Skeletal muscle satellite cell (primary cell): ENCODE measurements at regions not wholly inside any gene's neighbourhood (a gene's known extent, or its start where the extent isn't known, plus 50 kb on each side); places are given as distances from the start of the nearest gene placed in this dataset.

Experiments
- H3K27me3 ChIP-seq: 2 replicates; pipeline ENCODE4 v1.7.0; 2013; ENCODE audit warnings: low read length; ENCODE audit not compliant: control insufficient read depth, insufficient read depth
- H3K36me3 ChIP-seq: 2 replicates; pipeline ENCODE4 v1.7.0; 2013; ENCODE audit warnings: mild to moderate bottlenecking, control low read depth, low read length; ENCODE audit not compliant: insufficient read depth
- H3K4me1 ChIP-seq: 2 replicates; pipeline ENCODE4 v1.7.0; 2013; ENCODE audit warnings: low read length; ENCODE audit not compliant: control insufficient read depth, insufficient read depth
- H3K4me2 ChIP-seq: 2 replicates; pipeline ENCODE4 v1.7.0; 2013; ENCODE audit warnings: mild to moderate bottlenecking, low read length
- H3K4me3 ChIP-seq: 2 replicates; pipeline ENCODE4 v1.7.0; 2013; ENCODE audit warnings: low read length
- H3K9ac ChIP-seq: 2 replicates; pipeline ENCODE4 v1.7.0; 2013; ENCODE audit warnings: mild to moderate bottlenecking, low read depth, low read length, moderate library complexity
- H3K9me3 ChIP-seq: replicated peaks from 2 replicates; pipeline ENCODE4 v1.7.0; 2013; ENCODE audit warnings: mild to moderate bottlenecking, control low read depth, low read length

GRCh38 chr9:79334001-79334400 lies 237.8 kb upstream of the TLE4 start:
- H3K9ac ChIP-seq = no peak overlapping the region
- no peaks in the 10 kb centered on the region for H3K9me3 ChIP-seq
- no peaks in the 10 kb centered on the region for H3K36me3 ChIP-seq
- H3K4me3 ChIP-seq = no peak overlapping the region
- no peaks in the 10 kb centered on the region for H3K27me3 ChIP-seq
- no peak overlapping the region for H3K4me2 ChIP-seq
- H3K4me1 ChIP-seq = no peaks in the 10 kb centered on the region

DNA sequence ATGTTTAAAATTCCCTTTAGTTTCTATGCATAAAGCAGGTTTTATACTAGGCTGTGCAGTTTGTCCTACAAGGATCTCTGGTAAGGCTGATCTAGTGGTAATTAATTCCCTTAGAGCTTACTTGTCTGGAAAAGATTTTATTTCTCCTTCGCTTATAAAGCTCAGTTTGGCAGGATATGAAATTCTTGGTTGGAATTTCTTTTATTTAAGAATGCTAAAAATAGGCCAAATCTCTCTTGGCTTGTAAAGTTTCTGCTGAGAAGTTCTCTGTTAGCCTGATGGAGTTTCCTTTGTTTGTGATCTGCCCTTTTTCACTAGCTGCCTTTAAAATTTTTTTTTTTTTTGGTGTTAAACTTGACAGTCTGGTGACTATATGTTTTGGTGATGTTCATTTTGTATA lies 237.1 kb upstream of the TLE4 start:
- Histone ChIP-seq H3K27me3 (no peaks in the 10 kb centered on the region), H3K9ac (no peak overlapping the region), H3K4me2 (no peak overlapping the region), H3K4me1 (no peaks in the 10 kb centered on the region), H3K4me3 (no peak overlapping the region), H3K36me3 (no peaks in the 10 kb centered on the region), H3K9me3 (no peaks in the 10 kb centered on the region)

DNA sequence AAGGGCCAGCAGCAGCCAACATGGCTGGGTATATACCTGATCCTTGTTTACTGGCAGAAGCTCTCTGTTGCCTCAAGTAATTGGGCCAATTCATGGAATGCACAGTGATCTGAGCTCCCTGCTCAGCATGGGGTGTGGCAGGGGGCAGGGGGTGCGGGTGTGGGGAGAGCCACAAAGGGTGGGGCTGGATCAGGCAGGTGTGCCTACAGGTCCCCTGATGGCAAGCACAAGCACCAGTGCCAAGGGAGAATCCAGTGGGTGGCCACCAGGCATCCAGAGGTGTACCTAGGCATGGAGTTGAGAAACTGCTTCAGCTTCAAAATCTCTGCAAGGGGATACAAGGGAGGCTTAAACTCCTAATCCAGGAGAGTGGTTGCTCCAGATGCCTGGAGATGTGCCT lies 235.8 kb upstream of the TLE4 start:
- no peak overlapping the region for H3K4me3 ChIP-seq
- H3K36me3 ChIP-seq = no peaks in the 10 kb centered on the region
- H3K9ac ChIP-seq = no peak overlapping the region
- H3K27me3 ChIP-seq = no peaks in the 10 kb centered on the region
- no peaks in the 10 kb centered on the region for H3K4me1 ChIP-seq
- no peak overlapping the region for H3K4me2 ChIP-seq
- H3K9me3 ChIP-seq = no peaks in the 10 kb centered on the region

GRCh38 chr9:79341561-79341960 lies 230.2 kb upstream of the TLE4 start:
- Histone ChIP-seq H3K4me3 (no peak overlapping the region), H3K9ac (no peak overlapping the region), H3K4me2 (no peak overlapping the region), H3K36me3 (no peaks in the 10 kb centered on the region), H3K9me3 (no peaks in the 10 kb centered on the region), H3K4me1 (peaks cover 3% of the 10 kb centered on the region), H3K27me3 (no peaks in the 10 kb centered on the region)

GRCh38 chr9:79346350-79347020 lies 225.3 kb upstream of the TLE4 start:
- Histone ChIP-seq H3K4me3 (no peak overlapping the region), H3K9ac (no peak overlapping the region), H3K4me1 (peaks cover 3% of the 10 kb centered on the region), H3K27me3 (no peaks in the 10 kb centered on the region), H3K4me2 (no peak overlapping the region), H3K9me3 (no peaks in the 10 kb centered on the region), H3K36me3 (no peaks in the 10 kb centered on the region)

GRCh38 chr9:79352322-79352721 lies 219.4 kb upstream of the TLE4 start:
- no peak overlapping the region for H3K4me2 ChIP-seq
- H3K36me3 ChIP-seq = no peaks in the 10 kb centered on the region
- H3K4me1 ChIP-seq = peaks cover 9% of the 10 kb centered on the region
- H3K4me3 ChIP-seq = no peak overlapping the region
- H3K9ac ChIP-seq = no peak overlapping the region
- no peaks in the 10 kb centered on the region for H3K27me3 ChIP-seq
- no peaks in the 10 kb centered on the region for H3K9me3 ChIP-seq

DNA sequence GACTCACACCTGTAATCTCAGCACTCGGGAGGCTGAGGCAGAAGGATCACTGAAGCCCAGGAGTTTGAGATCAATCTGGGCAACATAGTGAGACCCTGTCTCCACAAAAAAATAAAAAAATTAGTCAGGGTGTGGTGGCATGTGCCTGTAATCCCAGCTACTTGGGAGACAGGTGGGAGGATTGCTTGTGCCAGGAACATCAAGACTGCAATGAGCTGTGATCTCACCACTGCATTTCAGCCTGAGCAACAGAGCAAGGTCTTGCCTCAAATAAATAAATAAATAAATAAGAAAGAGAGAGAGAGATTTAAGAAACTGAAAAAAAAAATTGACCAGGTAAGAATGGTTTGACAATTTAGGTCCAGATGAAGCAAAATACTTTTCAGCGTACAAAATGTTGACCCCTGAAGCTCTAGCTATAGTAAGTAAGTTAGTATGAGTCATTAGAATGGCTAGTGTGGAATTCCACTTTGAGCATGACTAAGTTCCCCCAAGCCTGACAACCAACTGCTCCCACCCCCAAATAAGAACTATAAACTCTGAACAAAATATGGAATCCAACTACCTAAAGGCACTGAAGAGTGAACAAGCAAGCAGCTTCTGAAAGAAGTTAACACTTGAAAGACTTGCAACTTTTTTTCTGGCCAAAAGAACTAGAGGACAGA lies 217.8 kb upstream of the TLE4 start:
- H3K27me3 ChIP-seq = no peaks in the 10 kb centered on the region
- no peak overlapping the region for H3K4me2 ChIP-seq
- no peak overlapping the region for H3K9ac ChIP-seq
- H3K9me3 ChIP-seq = no peaks in the 10 kb centered on the region
- no peak overlapping the region for H3K4me3 ChIP-seq
- H3K36me3 ChIP-seq = no peaks in the 10 kb centered on the region
- H3K4me1 ChIP-seq = peaks cover 9% of the 10 kb centered on the region

GRCh38 chr9:79357194-79357593 lies 214.6 kb upstream of the TLE4 start:
- Histone ChIP-seq H3K36me3 (no peaks in the 10 kb centered on the region), H3K27me3 (no peaks in the 10 kb centered on the region), H3K4me1 (peaks cover 23% of the 10 kb centered on the region), H3K4me3 (no peak overlapping the region), H3K9me3 (no peaks in the 10 kb centered on the region), H3K9ac (no peak overlapping the region), H3K4me2 (no peak overlapping the region)

GRCh38 chr9:79357616-79358015 lies 214.1 kb upstream of the TLE4 start:
- Histone ChIP-seq H3K4me3 (no peak overlapping the region), H3K36me3 (no peaks in the 10 kb centered on the region), H3K9me3 (no peaks in the 10 kb centered on the region), H3K4me1 (peaks cover 27% of the 10 kb centered on the region), H3K4me2 (no peak overlapping the region), H3K9ac (no peak overlapping the region), H3K27me3 (no peaks in the 10 kb centered on the region)

GRCh38 chr9:79360387-79361347 lies 211.1 kb upstream of the TLE4 start:
- no peak overlapping the region for H3K9ac ChIP-seq
- no peaks in the 10 kb centered on the region for H3K9me3 ChIP-seq

More at GRCh38 chr9:79360387-79361347, 211.1 kb upstream of the TLE4 start:
- no peak overlapping the region for H3K4me3 ChIP-seq
- no peaks in the 10 kb centered on the region for H3K27me3 ChIP-seq
- no peaks in the 10 kb centered on the region for H3K36me3 ChIP-seq
- peak overlapping the region; percentile 8 for H3K4me2 ChIP-seq
- H3K4me1 ChIP-seq = peaks cover 18% of the 10 kb centered on the region
